PC-3 (cell line): ENCODE measurements at regions not wholly inside any gene's neighbourhood (a gene's known extent, or its start where the extent isn't known, plus 50 kb on each side); places are given as distances from the start of the nearest gene placed in this dataset.

Source experiments
- ATAC-seq: fragments of 200-7000 bp; cut with Tn5 transposase; 2 replicates; pipeline ENCODE4 v1.9.1; 2020; ENCODE audit warnings: mild to moderate bottlenecking, moderate library complexity
- BruUV-seq: library from RNA; stranded (reverse); fragments of 400-500 nt; replicated peaks from 2 replicates; lab custom pipeline; 2021; lab: Mats Ljungman, UMichigan
- CTCF ChIA-PET: fragments of 300-600 bp; sonication (Branson Sonifier 250); formaldehyde crosslinking; loops from one replicate; lab custom pipeline; 2022; ENCODE audit warnings: antibody characterized with exemption; lab: Charles Lee
- POLR2A ChIA-PET: fragments of 300-600 bp; sonication (Branson Sonifier 250); formaldehyde crosslinking; loops from one replicate; lab custom pipeline; 2022; ENCODE audit warnings: antibody characterized with exemption; ENCODE audit not compliant: unreplicated experiment; lab: Charles Lee
- DNase-seq: peaks from one replicate; pipeline ENCODE4 v3.0.0-alpha.2; 2015
- H2AFZ ChIP-seq: fragments of 300-600 bp; sonication (generic); 2 replicates; pipeline ENCODE4 v1.6.0; 2016; ENCODE audit warnings: antibody characterized with exemption, low read length
- H3F3A ChIP-seq: fragments of 300-600 bp; sonication (generic); one replicate; pipeline ENCODE4 v1.6.0; 2017; ENCODE audit warnings: antibody characterized with exemption, low read length, control low read depth, mild to moderate bottlenecking; ENCODE audit not compliant: unreplicated experiment
- H3K27ac ChIP-seq: fragments of 300-600 bp; sonication (generic); 2 replicates; pipeline ENCODE4 v1.5.1; 2016; ENCODE audit warnings: mild to moderate bottlenecking, low read length
- H3K27me3 ChIP-seq: fragments of 300-600 bp; sonication (generic); 2 replicates; pipeline ENCODE4 v1.6.1; 2016; ENCODE audit warnings: low read length, mixed read lengths
- H3K36me3 ChIP-seq: fragments of 300-600 bp; sonication (generic); 2 replicates; pipeline ENCODE4 v1.6.1; 2016; ENCODE audit warnings: low read depth, mixed run types, low read length, mixed read lengths
- H3K4me1 ChIP-seq: fragments of 300-600 bp; sonication (generic); 2 replicates; pipeline ENCODE4 v1.5.1; 2016; ENCODE audit warnings: low read length; ENCODE audit not compliant: insufficient read depth
- H3K4me2 ChIP-seq: fragments of 300-600 bp; sonication (generic); 2 replicates; pipeline ENCODE4 v1.6.0; 2016; ENCODE audit warnings: low read length
- H3K4me3 ChIP-seq: fragments of 300-600 bp; sonication (generic); 2 replicates; pipeline ENCODE4 v1.5.1; 2016; ENCODE audit warnings: mild to moderate bottlenecking, low read length, mixed read lengths
- H3K79me2 ChIP-seq: fragments of 300-600 bp; sonication (generic); 2 replicates; pipeline ENCODE4 v1.6.1; 2017; ENCODE audit warnings: low read length, mixed read lengths
- H3K9ac ChIP-seq: fragments of 300-600 bp; sonication (generic); 2 replicates; pipeline ENCODE4 v1.6.0; 2016; ENCODE audit warnings: mild to moderate bottlenecking, low read length
- H3K9me2 ChIP-seq: fragments of 300-600 bp; sonication (generic); replicated peaks from 2 replicates; pipeline ENCODE4 v1.6.1; 2016; ENCODE audit warnings: mixed run types, low read length, mixed read lengths
- H3K9me3 ChIP-seq: fragments of 300-600 bp; sonication (generic); 2 replicates; pipeline ENCODE4 v1.6.1; 2016; ENCODE audit warnings: low read length, mixed read lengths
- H4K20me1 ChIP-seq: fragments of 300-600 bp; sonication (generic); 2 replicates; pipeline ENCODE4 v1.6.1; 2016; ENCODE audit warnings: low read length, mixed read lengths
- EZH2 ChIP-seq: fragments of 300-600 bp; sonication (generic); IDR thresholded peaks from one replicate; pipeline ENCODE4 v1.6.1; 2017; ENCODE audit warnings: antibody characterized with exemption, mild to moderate bottlenecking, low read length; ENCODE audit not compliant: unreplicated experiment
- EZH2phosphoT487 ChIP-seq: fragments of 300-600 bp; sonication (generic); IDR thresholded peaks from 2 replicates; pipeline ENCODE4 v1.6.1; 2018; ENCODE audit warnings: mild to moderate bottlenecking, antibody characterized with exemption, low read length, borderline replicate concordance
- intact Hi-C: fragments of 100-400 bp; cut with micrococcal nuclease; formaldehyde crosslinking; loops from 2 replicates; pipeline ENCODE4 v1.9.0; 2023
- TF ChIP-seq, protein P1 (sequence below): fragments of 300-600 bp; sonication (generic); conservative IDR thresholded peaks from 2 replicates; pipeline ENCODE4 v1.5.1; 2017; ENCODE audit warnings: antibody characterized with exemption, low read depth, mild to moderate bottlenecking, low read length

DNA sequence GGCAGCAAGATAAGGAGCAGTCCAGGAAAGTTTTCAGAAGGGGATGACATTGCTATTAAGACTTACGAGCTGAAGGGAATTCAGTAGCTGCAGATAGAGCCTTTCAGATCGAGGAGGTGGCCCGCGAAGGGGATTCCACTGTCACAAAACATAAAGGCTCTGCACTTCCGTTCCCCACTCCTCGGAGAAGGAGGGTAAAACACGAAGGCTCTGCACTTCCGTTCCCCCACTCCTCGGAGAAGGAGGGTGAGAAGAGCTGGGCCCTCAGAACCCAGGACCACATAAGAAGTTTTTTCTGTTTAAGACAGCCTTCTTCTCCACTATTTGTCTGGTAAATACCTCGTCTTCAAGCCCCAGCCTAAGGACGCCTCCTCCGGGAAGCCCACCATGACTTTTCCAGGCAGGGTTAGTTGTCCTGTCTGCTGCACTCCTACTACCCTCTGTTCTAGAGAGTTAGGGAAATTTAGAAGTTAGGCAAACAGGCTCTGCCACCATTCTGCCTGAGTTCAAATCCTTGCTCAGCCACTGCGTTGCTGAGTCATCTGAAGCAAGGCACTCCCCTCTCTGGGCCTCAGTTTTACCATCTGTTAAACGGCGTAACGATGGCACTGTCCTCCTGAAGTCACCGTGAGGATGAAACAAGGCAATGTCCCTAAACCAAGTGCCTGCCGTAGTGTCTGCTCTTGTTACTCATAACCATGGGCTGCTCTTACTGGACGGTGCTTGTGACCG lies 134.1 kb upstream of the HES1 start:
- H3K79me2 ChIP-seq = no peaks in the 10 kb centered on the region
- no TSS peak for BruUV-seq
- H3K27me3 ChIP-seq = no peaks in the 10 kb centered on the region
- no peaks in the 10 kb centered on the region for H3K9me3 ChIP-seq
- no peak overlapping the region for H2AFZ ChIP-seq
- ChIA-PET CTCF (interaction anchor here (0.7 kb wide), 1 partner anchor 129 kb away, joined by 5 read pairs; no protein-coding TSS in a partner anchor), POLR2A (interaction anchor here (0.6 to 0.9 kb wide), 2 partner anchors 30 to 219 kb away, joined by 3 to 5 read pairs; no protein-coding TSS in a partner anchor)
- H3K4me3 ChIP-seq = no peak overlapping the region
- peaks cover 12% of the 10 kb centered on the region for H3F3A ChIP-seq
- ATAC-seq (no peak), DNase-seq (no peak)
- peaks cover 40% of the 10 kb centered on the region for H3K4me1 ChIP-seq
- H3K27ac ChIP-seq = no peak overlapping the region
- no peaks in the 10 kb centered on the region for H4K20me1 ChIP-seq
- TF ChIP-seq EZH2phosphoT487 (no peak), EZH2 (no peak)
- TF ChIP-seq, protein P1, sequence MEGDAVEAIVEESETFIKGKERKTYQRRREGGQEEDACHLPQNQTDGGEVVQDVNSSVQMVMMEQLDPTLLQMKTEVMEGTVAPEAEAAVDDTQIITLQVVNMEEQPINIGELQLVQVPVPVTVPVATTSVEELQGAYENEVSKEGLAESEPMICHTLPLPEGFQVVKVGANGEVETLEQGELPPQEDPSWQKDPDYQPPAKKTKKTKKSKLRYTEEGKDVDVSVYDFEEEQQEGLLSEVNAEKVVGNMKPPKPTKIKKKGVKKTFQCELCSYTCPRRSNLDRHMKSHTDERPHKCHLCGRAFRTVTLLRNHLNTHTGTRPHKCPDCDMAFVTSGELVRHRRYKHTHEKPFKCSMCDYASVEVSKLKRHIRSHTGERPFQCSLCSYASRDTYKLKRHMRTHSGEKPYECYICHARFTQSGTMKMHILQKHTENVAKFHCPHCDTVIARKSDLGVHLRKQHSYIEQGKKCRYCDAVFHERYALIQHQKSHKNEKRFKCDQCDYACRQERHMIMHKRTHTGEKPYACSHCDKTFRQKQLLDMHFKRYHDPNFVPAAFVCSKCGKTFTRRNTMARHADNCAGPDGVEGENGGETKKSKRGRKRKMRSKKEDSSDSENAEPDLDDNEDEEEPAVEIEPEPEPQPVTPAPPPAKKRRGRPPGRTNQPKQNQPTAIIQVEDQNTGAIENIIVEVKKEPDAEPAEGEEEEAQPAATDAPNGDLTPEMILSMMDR = no peak
- intact Hi-C loops = loop anchor here (2.0 kb wide), 1 partner anchor 321 kb away; no protein-coding TSS in a partner anchor
- no peaks in the 10 kb centered on the region for H3K9me2 ChIP-seq
- no peak overlapping the region for H3K4me2 ChIP-seq
- no peaks in the 10 kb centered on the region for H3K36me3 ChIP-seq
- H3K9ac ChIP-seq = no peak overlapping the region

DNA sequence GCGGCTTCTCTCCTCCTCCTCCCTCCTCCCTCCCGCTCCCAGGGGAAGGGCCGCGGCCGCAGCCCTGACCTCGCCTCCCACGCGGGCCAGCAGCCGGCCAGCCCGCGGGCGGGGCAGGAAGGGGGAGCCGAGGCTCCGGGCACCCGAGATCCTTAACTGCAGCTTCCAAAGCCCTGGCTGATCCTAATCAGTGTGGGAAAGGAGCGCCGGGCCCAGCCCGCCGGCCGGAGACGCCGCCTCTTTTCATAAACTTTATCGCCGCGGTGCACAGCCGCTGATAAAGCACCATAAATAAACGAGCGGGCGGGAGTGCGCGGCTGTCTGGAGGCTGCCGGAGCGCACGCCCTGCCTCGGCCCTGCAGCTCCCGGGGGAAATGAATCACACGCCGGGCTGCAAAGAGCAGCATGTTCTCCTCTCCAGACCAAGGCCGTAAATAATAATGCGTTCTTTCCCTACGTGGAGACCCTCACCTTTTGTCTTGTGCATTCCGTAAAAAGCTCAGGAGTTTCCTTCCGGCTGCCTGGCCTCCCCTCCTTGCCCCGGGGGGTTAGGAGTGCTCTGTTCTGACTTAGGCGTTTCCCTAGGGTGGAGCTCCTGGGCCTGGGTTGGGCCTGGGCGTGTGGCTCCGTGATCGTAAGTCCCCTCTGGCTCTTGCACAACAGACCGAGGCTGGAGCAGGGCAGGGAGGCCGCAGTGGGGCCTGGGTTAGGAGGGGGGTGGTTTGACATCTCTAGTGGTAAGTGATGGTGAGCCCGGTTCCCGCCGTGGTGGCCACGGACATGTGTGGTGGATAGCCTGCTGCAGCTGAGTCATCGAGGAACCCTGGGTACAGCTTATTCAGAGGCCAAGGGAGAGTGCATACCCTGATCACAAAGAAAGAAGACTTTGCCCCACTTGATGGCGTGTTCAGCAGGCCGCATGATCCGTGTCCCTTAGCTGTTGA lies 132.6 kb upstream of the HES1 start:
- Histone ChIP-seq H3K9ac (peak overlapping the region; percentile 56), H3K9me2 (no peaks in the 10 kb centered on the region), H3K4me1 (peaks cover 40% of the 10 kb centered on the region), H3K4me3 (peak overlapping the region; percentile 56), H3K79me2 (no peaks in the 10 kb centered on the region), H3K27ac (peak overlapping the region; percentile 82), H2AFZ (0 out of 2 replicates have a peak overlapping the region, but pooled peaks have one; percentile 27), H3K4me2 (peak overlapping the region; percentile 78), H3K27me3 (no peaks in the 10 kb centered on the region), H3K36me3 (no peaks in the 10 kb centered on the region), H3K9me3 (no peaks in the 10 kb centered on the region), H4K20me1 (no peaks in the 10 kb centered on the region), H3F3A (peaks cover 12% of the 10 kb centered on the region)
- POLR2A ChIA-PET = interaction anchor here (0.6 to 2.0 kb wide), 19 partner anchors 9 to 319 kb away, joined by 3 to 20 read pairs (median 5); no protein-coding TSS in a partner anchor
- CTCF ChIA-PET = interaction anchor here (0.6 to 1.0 kb wide), 5 partner anchors 33 to 591 kb away, joined by 3 read pairs; no protein-coding TSS in a partner anchor
- intact Hi-C loops = loop anchor here (1.0 to 2.0 kb wide), 9 partner anchors 32 to 319 kb away; no protein-coding TSS in a partner anchor
- ATAC-seq (peak; percentile 79), DNase-seq (peak; percentile 90)
- peak; percentile 100 for TF ChIP-seq EZH2phosphoT487
- TF ChIP-seq EZH2 = no peak
- BruUV-seq = no TSS peak
